ENCODE measurements at regions not wholly inside any gene's neighbourhood (a gene's known extent, or its start where the extent isn't known, plus 50 kb on each side); places are given as distances from the start of the nearest gene placed in this dataset.
A peak's percentile ranks its signal among the peaks of the same experiment; 100 is the strongest.

GRCh38 chr7:50152486-50152885, 59.4 kb upstream of the ZPBP start:
- ChIA-PET CTCF (interaction anchor here (1.7 kb wide), 1 partner anchor 13 kb away, joined by 4 read pairs; no protein-coding TSS in a partner anchor), POLR2A (interaction anchor here (0.9 to 1.3 kb wide), 2 partner anchors 53 to 266 kb away, joined by 3 to 4 read pairs; no protein-coding TSS in a partner anchor)
- Histone ChIP-seq H3K27ac (ENCODE audit: low read depth in 1 of 2, low read length in 2 of 2) (no peak overlapping the region), H3K27me3 (ENCODE audit: control insufficient read depth in 1 of 2, insufficient read depth in 2 of 2, low read length in 2 of 2) (no peaks in the 10 kb centered on the region), H3K4me3 (ENCODE audit: low read length) (no peak overlapping the region), H3K9me3 (ENCODE audit: control insufficient read depth in 1 of 2, insufficient read depth in 1 of 2, low read length in 2 of 2) (no peaks in the 10 kb centered on the region), H3K36me3 (ENCODE audit: insufficient read depth, low read length) (no peaks in the 10 kb centered on the region), H3K4me1 (ENCODE audit: insufficient read depth, low read length) (peaks cover 38% of the 10 kb centered on the region)
- intact Hi-C loops (cut with DNase I, micrococcal nuclease), result no loop called here
- H3K27me3 Mint-ChIP-seq, result no peaks in the 10 kb centered on the region
- H3K27ac Mint-ChIP-seq, result no peak overlapping the region
- no peak for TF ChIP-seq CTCF (IDR thresholded peaks at IDR 0.05)
- no peak overlapping the region for H3K4me3 Mint-ChIP-seq
- DNase-seq (no peak), ATAC-seq (ENCODE audit: poor library complexity) (no peak)
- H3K9me3 Mint-ChIP-seq, result no peaks in the 10 kb centered on the region
- no peaks in the 10 kb centered on the region for H3K36me3 Mint-ChIP-seq (ENCODE audit: low read depth)
- peaks cover 65% of the 10 kb centered on the region for H3K4me1 Mint-ChIP-seq (ENCODE audit: low read depth)

GRCh38 chr7:50151661-50152060, 58.6 kb upstream of the ZPBP start:
- Histone ChIP-seq H3K9me3 (ENCODE audit: control insufficient read depth in 1 of 2, insufficient read depth in 1 of 2, low read length in 2 of 2) (no peaks in the 10 kb centered on the region), H3K36me3 (ENCODE audit: insufficient read depth, low read length) (no peaks in the 10 kb centered on the region), H3K4me1 (ENCODE audit: insufficient read depth, low read length) (peaks cover 39% of the 10 kb centered on the region), H3K27ac (ENCODE audit: low read depth in 1 of 2, low read length in 2 of 2) (no peak overlapping the region), H3K27me3 (ENCODE audit: control insufficient read depth in 1 of 2, insufficient read depth in 2 of 2, low read length in 2 of 2) (no peaks in the 10 kb centered on the region), H3K4me3 (ENCODE audit: low read length) (no peak overlapping the region)
- TF ChIP-seq CTCF (IDR thresholded peaks at IDR 0.05), result no peak
- POLR2A ChIA-PET, result no interaction called here
- Mint-ChIP-seq H3K4me1 (ENCODE audit: low read depth) (peaks cover 65% of the 10 kb centered on the region), H3K36me3 (ENCODE audit: low read depth) (no peaks in the 10 kb centered on the region), H3K27me3 (no peaks in the 10 kb centered on the region), H3K4me3 (no peak overlapping the region), H3K27ac (no peak overlapping the region), H3K9me3 (no peaks in the 10 kb centered on the region)
- CTCF ChIA-PET, result no interaction called here
- ATAC-seq (ENCODE audit: poor library complexity) (no peak), DNase-seq (no peak)
- intact Hi-C loops (cut with DNase I, micrococcal nuclease), result no loop called here

- H3K27ac ChIP-seq (ENCODE audit: low read depth in 1 of 2, low read length in 2 of 2), result no peak overlapping the region
- DNase-seq (no peak), ATAC-seq (ENCODE audit: poor library complexity) (no peak)
- H3K4me3 ChIP-seq (ENCODE audit: low read length), result no peak overlapping the region
- Mint-ChIP-seq H3K9me3 (no peaks in the 10 kb centered on the region), H3K27me3 (no peaks in the 10 kb centered on the region), H3K4me1 (ENCODE audit: low read depth) (peaks cover 65% of the 10 kb centered on the region), H3K4me3 (no peak overlapping the region), H3K36me3 (ENCODE audit: low read depth) (no peaks in the 10 kb centered on the region), H3K27ac (peak overlapping the region; percentile 81)
- no peaks in the 10 kb centered on the region for H3K27me3 ChIP-seq (ENCODE audit: control insufficient read depth in 1 of 2, insufficient read depth in 2 of 2, low read length in 2 of 2)
- no peak for TF ChIP-seq CTCF (IDR thresholded peaks at IDR 0.05)
- intact Hi-C loops (cut with DNase I, micrococcal nuclease), result no loop called here
- no peaks in the 10 kb centered on the region for H3K36me3 ChIP-seq (ENCODE audit: insufficient read depth, low read length)
- H3K4me1 ChIP-seq (ENCODE audit: insufficient read depth, low read length), result peaks cover 36% of the 10 kb centered on the region
- ChIA-PET CTCF (interaction anchor here (1.2 kb wide), 1 partner anchor 54 kb away, joined by 3 read pairs; no protein-coding TSS in a partner anchor), POLR2A (no interaction called here)
- no peaks in the 10 kb centered on the region for H3K9me3 ChIP-seq (ENCODE audit: control insufficient read depth in 1 of 2, insufficient read depth in 1 of 2, low read length in 2 of 2)
Observed at GRCh38 chr7:50151001-50151400, 58.0 kb upstream of the ZPBP start.

Measured in CD4-positive, alpha-beta T cell (primary cell).